ENCODE measurements at regions not wholly inside any gene's neighbourhood (a gene's known extent, or its start where the extent isn't known, plus 50 kb on each side); places are given as distances from the start of the nearest gene placed in this dataset.

DNA sequence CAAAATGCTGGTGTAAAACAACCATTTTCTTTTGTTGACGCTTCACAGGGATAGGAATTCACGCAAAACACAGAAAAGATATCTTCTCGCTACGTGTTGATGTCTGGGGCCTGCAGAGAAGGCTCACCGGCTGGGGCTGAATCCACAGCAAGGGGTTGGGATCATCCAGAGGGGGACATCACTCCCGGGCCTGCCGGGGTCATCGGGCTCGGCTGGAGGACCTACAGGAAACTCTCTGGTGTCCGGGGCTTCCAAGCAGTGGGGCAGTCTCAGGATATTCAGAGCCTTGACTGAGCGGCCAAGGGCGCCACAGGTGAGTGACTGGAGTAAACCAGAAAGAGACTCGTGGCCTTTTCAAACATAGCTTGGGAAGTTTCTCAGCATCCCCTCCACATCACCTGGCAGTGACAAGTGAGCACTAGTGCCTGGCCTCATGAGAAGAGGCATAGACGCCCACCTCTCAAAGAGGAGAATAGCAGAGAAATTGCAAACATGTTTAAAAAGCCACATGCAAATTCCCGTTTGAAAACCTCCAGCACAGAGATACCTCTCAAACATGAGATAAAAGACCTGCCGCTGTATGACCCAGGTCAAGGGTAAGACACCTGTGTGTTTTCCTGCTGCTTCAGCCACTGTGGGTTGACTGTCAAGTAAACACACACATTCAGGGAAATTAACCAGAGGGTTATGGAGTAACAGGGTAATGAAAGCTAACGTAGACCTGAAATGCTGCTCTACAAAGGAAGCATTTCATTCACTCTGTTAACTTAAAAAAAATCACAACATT, 50.8 kb upstream of the SIMC1 start:
- intact Hi-C loops (cut with micrococcal nuclease): no loop called here
- no peaks in the 10 kb centered on the region for H3K9me3 Mint-ChIP-seq
- DNase-seq: no peak
- H3K36me3 Mint-ChIP-seq: no peaks in the 10 kb centered on the region
- no peak overlapping the region for H3K27ac ChIP-seq (ENCODE audit: low read depth, low read length)
- ChIA-PET POLR2A (no interaction called here), CTCF (no interaction called here)
- H3K4me1 ChIP-seq (ENCODE audit: control insufficient read depth in 2 of 2, insufficient read depth in 2 of 2, low read length in 2 of 2): no peaks in the 10 kb centered on the region
- H3K36me3 ChIP-seq (ENCODE audit: control insufficient read depth in 2 of 3, insufficient read depth in 3 of 3, low read length in 3 of 3): no peaks in the 10 kb centered on the region
- H3K4me3 ChIP-seq (ENCODE audit: low read length): no peak overlapping the region
- H3K27me3 Mint-ChIP-seq: peaks cover 0 to 11% (median 0%) of the 10 kb centered on the region in 5 donors
- no peak overlapping the region for H3K27ac Mint-ChIP-seq
- H3K4me3 Mint-ChIP-seq: no peak overlapping the region
- no peak for ATAC-seq
- H3K9me3 ChIP-seq (ENCODE audit: control insufficient read depth in 2 of 3, low read length in 3 of 3): no peaks in the 10 kb centered on the region
- no peaks in the 10 kb centered on the region for H3K4me1 Mint-ChIP-seq
- H3K27me3 ChIP-seq (ENCODE audit: control insufficient read depth in 2 of 2, insufficient read depth in 2 of 2, low read length in 2 of 2): no peaks in the 10 kb centered on the region

DNA sequence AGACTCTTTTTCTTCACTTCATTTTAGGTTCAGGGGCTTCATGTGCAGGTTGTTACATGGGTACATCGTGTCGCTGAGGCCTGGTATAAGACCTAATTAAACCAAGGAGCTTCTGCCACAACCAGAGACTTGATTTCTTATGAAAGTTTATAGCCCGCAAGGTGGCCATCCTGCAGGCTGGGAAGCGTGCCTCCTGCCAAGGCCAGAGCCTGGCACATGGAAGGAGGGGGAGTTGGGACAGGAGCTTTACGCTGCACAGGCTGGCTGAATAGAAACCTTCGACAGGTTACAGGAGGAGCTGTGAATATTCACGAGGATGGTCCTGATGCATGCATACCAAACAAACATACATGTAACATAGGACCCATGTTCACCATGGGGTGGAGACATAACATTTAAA, 50.1 kb upstream of the SIMC1 start:
- H3K4me3 Mint-ChIP-seq: no peak overlapping the region
- no peak overlapping the region for H3K4me3 ChIP-seq (ENCODE audit: low read length)
- no peak for DNase-seq
- no peaks in the 10 kb centered on the region for H3K9me3 Mint-ChIP-seq
- no peak overlapping the region for H3K27ac Mint-ChIP-seq
- H3K36me3 Mint-ChIP-seq: no peaks in the 10 kb centered on the region
- peaks cover 0 to 8% (median 0%) of the 10 kb centered on the region in 5 donors for H3K27me3 Mint-ChIP-seq
- intact Hi-C loops (cut with micrococcal nuclease): no loop called here
- H3K27me3 ChIP-seq (ENCODE audit: control insufficient read depth in 2 of 2, insufficient read depth in 2 of 2, low read length in 2 of 2): no peaks in the 10 kb centered on the region
- H3K9me3 ChIP-seq (ENCODE audit: control insufficient read depth in 2 of 3, low read length in 3 of 3): no peaks in the 10 kb centered on the region
- no peaks in the 10 kb centered on the region for H3K36me3 ChIP-seq (ENCODE audit: control insufficient read depth in 2 of 3, insufficient read depth in 3 of 3, low read length in 3 of 3)
- ATAC-seq: no peak
- H3K27ac ChIP-seq (ENCODE audit: low read depth, low read length): no peak overlapping the region
- no peaks in the 10 kb centered on the region for H3K4me1 Mint-ChIP-seq
- ChIA-PET POLR2A (no interaction called here), CTCF (no interaction called here)
- H3K4me1 ChIP-seq (ENCODE audit: control insufficient read depth in 2 of 2, insufficient read depth in 2 of 2, low read length in 2 of 2): no peaks in the 10 kb centered on the region

All from naive thymus-derived CD4-positive, alpha-beta T cell (primary cell).